ENCODE measurements at regions not wholly inside any gene's neighbourhood (a gene's known extent, or its start where the extent isn't known, plus 50 kb on each side); places are given as distances from the start of the nearest gene placed in this dataset.
A peak's percentile ranks its signal among the peaks of the same experiment; 100 is the strongest.
"Not testable (repeated sequence)": the region's sequence is repeated elsewhere in the genome, so short reads cannot be mapped to it uniquely, and the experiment has no call there.

DNA sequence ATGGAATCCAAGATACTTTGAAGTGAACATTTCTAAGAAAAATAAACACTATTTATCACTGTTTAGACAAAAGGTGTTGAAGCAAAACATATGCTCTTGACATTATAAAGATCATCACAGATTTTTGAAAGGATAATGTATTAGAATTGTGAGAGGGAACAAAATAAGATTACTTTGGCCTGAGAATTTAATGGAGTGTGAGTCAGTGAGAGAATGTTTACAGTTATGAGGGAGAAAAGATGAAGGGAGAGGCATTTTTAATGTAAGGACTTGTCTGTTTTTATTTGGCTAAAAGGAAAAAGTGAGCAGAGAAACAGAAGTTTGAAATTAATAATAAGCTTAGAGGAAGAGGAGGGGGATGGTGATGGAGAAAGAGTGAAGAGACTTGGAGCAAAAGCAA, 1010.1 kb downstream of the EFNA5 start:
- no peak for DNase-seq

- DNase-seq, result no peak
Measured at GRCh38 chr5:106658150-106658549, 1012.6 kb downstream of the EFNA5 start.

DNA sequence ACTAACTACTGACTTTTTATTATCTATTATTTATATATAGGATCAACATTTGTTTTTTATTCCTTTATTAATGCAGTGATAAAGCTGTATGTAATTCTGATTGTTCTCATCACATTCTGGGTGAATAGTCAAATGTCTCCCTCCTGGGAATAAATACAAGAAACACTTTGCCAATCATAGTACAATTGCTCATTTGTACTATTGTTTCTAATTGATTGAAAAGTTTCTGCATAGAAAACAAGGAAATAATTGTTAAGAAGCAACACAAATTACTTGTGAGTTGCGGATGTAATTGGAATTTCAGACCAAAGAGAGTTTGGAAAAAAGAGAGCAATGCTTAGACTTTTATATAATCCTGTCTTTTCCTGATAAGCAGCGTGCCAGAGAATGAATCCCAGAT, 1013.9 kb downstream of the EFNA5 start:
- no peak for DNase-seq

DNA sequence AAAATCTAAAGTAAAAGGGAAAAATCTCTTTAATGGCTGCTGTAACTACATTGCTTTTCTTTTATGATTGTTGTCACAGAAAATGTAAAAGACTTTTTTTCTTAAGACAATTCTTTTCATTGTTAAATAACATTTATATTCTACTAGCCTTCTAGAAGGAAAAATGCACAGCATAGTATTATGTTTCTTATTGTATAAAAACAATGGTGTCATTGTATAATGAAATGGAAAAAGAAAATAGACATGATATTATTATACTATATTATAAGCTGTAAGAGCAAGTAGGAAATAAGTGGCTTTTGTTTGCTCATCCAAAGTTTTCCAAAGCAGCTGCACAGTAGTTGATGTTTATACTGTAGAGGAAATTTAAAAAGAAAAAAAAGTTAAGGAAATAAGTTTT, 1021.7 kb downstream of the EFNA5 start:
- DNase-seq, result no peak

DNA sequence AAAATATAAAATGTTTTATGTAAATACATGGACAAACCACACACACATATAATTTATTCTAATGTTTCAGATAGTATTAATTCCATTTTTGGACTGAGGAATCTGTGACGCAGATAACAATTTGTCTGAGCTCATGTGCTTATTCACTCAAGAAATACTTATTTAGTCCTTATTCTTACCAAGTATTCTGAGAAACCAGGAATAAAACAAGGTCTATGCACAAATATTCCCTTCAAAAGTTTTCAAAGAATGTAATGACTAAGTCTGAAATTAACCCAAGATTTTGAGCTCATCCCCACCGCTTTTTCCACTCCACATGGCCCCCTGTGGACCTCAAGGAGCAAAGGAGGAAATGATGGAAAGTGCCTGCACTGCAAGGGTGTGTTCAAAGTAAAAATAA, 1022.3 kb downstream of the EFNA5 start:
- DNase-seq, result no peak

DNA sequence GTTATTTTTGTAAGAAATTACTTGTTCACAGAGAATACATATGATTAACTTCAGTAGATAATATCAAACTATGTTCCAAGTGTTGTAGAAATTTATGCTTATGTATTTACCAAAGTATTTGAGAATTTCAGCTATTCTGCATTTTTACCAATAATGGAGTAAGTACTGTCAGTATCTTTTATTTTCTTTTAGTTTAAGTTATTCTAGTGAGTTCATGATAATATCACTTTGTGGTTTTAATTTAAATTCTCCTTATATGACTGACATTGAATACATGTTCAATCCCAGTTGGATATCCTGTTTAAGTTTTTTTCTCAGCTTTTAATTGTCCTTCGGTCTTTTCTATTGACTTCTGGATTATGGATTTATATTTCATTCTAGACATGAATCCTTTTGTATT, 1024.6 kb downstream of the EFNA5 start:
- DNase-seq, result no peak

DNA sequence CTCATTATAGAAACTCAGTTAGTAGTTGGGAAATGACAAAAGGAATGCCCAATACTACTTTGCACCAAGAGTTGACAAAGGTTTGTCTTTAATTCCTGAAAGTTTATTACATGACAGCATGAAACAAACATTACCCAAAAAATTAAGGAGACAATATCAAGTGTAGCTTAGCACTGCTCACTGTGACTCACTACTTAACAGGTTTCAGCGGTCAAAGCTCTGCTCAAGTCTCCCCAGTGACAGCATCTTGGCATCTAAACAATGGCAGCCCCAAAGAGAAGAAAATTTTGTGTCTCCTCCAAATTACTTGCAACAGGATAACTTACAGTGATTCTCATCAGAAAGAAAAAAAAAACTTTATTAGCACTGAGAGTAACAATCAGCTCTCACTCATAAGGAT, 1030.2 kb downstream of the EFNA5 start:
- no peak for DNase-seq

DNA sequence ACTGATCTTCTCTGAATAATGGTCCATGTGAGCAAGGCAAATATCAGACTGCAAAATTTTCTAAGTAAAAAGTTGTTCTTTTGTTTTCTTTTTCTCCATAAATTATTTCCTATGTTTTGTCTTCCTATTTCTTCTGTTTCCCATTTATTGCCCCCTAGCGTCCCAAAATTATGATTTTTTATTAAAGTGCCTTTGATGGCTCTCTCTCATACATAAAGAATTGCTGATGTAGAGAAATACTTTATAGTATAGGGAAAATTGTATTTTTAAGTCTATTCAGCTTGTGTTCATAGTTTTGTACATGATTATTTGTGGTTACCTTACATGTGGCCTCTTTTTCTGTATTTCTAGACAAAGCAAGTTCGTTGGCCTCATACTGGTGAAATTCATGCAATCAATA, 1031.2 kb downstream of the EFNA5 start:
- DNase-seq, result peak in 1 of 2 experiments; percentile 10

GRCh38 chr5:106637275-106637674, 1033.5 kb downstream of the EFNA5 start:
- DNase-seq, result no peak

GRCh38 chr5:106634375-106634774, 1036.4 kb downstream of the EFNA5 start:
- DNase-seq, result no peak

- DNase-seq, result no peak
Measured at GRCh38 chr5:106633825-106634224, 1036.9 kb downstream of the EFNA5 start.

- not testable (repeated sequence) for DNase-seq
Measured at GRCh38 chr5:106628456-106628855, 1042.3 kb downstream of the EFNA5 start.

- DNase-seq, result no peak
Measured at GRCh38 chr5:106610041-106610440, 1060.7 kb downstream of the EFNA5 start.

GRCh38 chr5:106601620-106602019, 1069.1 kb downstream of the EFNA5 start:
- no peak for DNase-seq

GRCh38 chr5:106600803-106601202, 1069.9 kb downstream of the EFNA5 start:
- DNase-seq, result no peak

GRCh38 chr5:106595864-106596263, 1074.9 kb downstream of the EFNA5 start:
- no peak for DNase-seq

GRCh38 chr5:106584268-106584667, 1086.5 kb downstream of the EFNA5 start:
- no peak for DNase-seq

DNA sequence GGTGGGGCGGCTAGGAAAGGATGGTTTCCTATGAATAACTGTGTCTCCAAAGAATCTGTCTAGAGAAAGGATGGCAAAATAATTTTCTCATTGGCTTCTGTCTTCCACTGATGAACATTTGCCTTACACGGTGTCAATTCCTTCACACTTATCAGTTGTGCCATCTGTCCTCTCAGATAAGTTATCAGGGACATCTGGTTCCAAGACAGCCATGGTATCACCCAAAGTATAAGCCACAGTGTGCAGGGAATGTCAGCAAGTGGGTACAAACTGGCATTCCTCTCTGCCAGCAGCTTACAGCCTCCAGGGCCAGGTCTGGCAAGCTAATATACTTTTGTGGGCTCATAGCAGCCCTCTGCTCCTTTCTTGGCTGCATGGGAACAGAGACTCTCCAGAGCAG, 1092.0 kb downstream of the EFNA5 start:
- DNase-seq, result no peak

DNA sequence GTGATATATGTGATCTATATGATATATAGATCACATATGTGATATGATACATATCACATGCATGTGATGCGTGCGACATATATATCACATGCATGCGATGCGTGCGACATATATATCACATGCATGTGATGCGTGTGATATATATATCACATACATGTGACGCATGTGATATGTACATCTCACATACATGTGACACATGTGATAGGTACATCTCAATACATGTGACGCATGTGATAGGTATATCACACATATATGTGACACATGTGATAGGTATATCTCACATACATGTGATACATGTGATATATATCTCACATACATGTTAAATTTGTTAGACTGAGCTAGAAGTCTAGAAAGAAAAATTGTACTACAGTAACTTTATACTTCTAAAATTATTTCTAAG, 1095.9 kb downstream of the EFNA5 start:
- DNase-seq, result no peak

- no peak for DNase-seq
Measured at GRCh38 chr5:106566031-106566430, 1104.7 kb downstream of the EFNA5 start.

- no peak for DNase-seq
Measured at GRCh38 chr5:106545325-106545724, 1125.4 kb downstream of the EFNA5 start.

GRCh38 chr5:106543330-106543729, 1127.4 kb downstream of the EFNA5 start:
- no peak for DNase-seq

DNA sequence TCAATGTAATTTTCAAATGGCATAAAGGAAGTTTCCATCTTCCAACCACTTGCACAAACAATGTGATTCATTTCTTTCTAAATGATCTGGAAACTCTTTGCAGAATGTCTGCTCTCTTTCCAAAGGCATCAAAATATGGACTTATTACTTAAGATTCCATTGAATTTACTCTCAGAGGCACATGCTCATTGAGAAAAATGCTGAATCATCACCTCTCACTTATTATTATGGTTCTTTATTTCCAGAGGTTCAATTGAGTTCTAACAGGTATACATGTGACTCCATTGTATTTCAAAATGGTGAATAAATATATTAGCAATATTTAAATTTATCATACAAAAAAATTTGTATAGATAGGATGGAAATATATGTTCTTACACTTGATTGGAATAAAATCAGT, 1140.6 kb downstream of the EFNA5 start:
- DNase-seq, result no peak

DNA sequence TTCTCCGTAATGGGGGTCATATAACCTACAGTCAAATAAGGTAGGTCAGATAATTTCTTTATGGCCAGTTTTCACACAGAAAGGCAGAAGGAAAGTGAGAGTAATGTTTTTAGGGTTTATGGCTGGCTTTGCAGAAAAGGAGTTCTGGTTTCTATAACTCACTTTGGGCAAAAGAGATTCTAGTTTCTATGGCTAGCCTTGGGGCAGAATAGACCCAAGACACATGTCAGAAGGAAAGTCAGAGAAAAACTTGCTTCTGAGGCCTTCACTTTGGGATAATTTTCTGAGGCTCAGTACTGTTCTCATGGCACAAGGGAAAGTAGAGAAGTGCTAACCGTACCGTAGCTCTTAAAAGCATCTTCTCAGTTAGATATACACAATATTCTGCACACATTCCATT, 1145.3 kb downstream of the EFNA5 start:
- no peak for DNase-seq

DNA sequence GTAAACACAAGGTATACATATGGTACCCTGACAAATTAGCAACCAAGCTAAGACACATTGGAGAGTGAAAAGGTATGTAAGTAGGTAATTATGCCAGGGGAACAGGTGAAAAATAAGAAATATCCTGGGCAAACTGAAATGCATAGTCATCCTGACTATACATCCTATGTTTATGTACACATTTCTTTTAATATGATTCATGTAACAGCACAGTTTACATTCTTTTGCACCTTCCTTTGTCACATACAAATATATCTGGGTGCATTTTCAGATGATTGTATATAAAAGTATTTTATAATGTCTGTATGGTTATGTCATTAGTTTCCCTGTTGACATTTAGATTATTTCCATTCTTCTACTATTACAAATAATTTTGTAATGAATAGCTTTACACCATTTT, 1146.9 kb downstream of the EFNA5 start:
- DNase-seq, result no peak

GRCh38 chr5:106522296-106522695, 1148.4 kb downstream of the EFNA5 start:
- DNase-seq, result no peak
